ENCODE measurements at regions not wholly inside any gene's neighbourhood (a gene's known extent, or its start where the extent isn't known, plus 50 kb on each side); places are given as distances from the start of the nearest gene placed in this dataset.

GRCh38 chr9:19934301-19934871 lies 145.5 kb upstream of the SLC24A2 start:
- TF ChIP-seq SUZ12 (IDR thresholded peaks at IDR 0.05; ENCODE audit: extremely low read depth, insufficient read depth, insufficient read length): no peak
- no peak for TF ChIP-seq YY1 (IDR thresholded peaks at IDR 0.05; ENCODE audit: insufficient read depth, insufficient read length)
- TF ChIP-seq ZNF274 (IDR thresholded peaks at IDR 0.05; ENCODE audit: low read depth, low read length): no peak
